Lung (tissue), 11 donors: ENCODE measurements at regions not wholly inside any gene's neighbourhood (a gene's known extent, or its start where the extent isn't known, plus 50 kb on each side); places are given as distances from the start of the nearest gene placed in this dataset.

Experiments used
- ATAC-seq: fragments of 200-7000 bp; cut with Tn5 transposase; one replicate; pipeline ENCODE4 v1.9.1; 2020; ENCODE audit warnings: moderate number of reproducible peaks; ENCODE audit not compliant: insufficient read depth, low FRiP score
- DNase-seq, 3 donors: peaks; one replicate each; pipeline ENCODE4 v3.0.0-alpha.2; 2013 to 2017
- H3K27ac ChIP-seq, 2 donors: one replicate each; pipeline ENCODE4 v1.5.1; 2013; ENCODE audit warnings: mild to moderate bottlenecking in 2 of 2, moderate library complexity in 2 of 2, control low read depth in 1 of 2, inconsistent platforms in 1 of 2, low read depth in 1 of 2, low read length in 1 of 2
- H3K27me3 ChIP-seq, 3 donors: one replicate each; pipeline ENCODE4 v1.5.1; 2013; ENCODE audit warnings: low read length in 2 of 3; ENCODE audit not compliant: control insufficient read depth in 3 of 3, insufficient read depth in 3 of 3
- H3K36me3 ChIP-seq, 4 donors: one replicate each; pipeline ENCODE4 v1.5.1; 2013; ENCODE audit warnings: low read length in 4 of 4, mild to moderate bottlenecking in 1 of 4, moderate library complexity in 1 of 4; ENCODE audit not compliant: control insufficient read depth in 4 of 4, insufficient read depth in 4 of 4
- H3K4me1 ChIP-seq, 5 donors: one replicate each; pipeline ENCODE4 v1.5.1; 2013; ENCODE audit warnings: low read length in 5 of 5, mild to moderate bottlenecking in 2 of 5, moderate library complexity in 1 of 5; ENCODE audit not compliant: control insufficient read depth in 5 of 5, insufficient read depth in 5 of 5
- H3K4me3 ChIP-seq: one replicate; pipeline ENCODE4 v1.5.1; 2013; ENCODE audit warnings: mild to moderate bottlenecking, control low read depth, moderate library complexity
- H3K9ac ChIP-seq, 2 donors: one replicate each; pipeline ENCODE4 v1.5.1; 2013; ENCODE audit warnings: low read length in 2 of 2, control low read depth in 1 of 2; ENCODE audit not compliant: insufficient read depth in 1 of 2
- H3K9me3 ChIP-seq, 4 donors: one replicate each; pipeline ENCODE4 v1.5.1; 2013; ENCODE audit warnings: low read length in 3 of 4, mild to moderate bottlenecking in 1 of 4, moderate library complexity in 1 of 4; ENCODE audit not compliant: control insufficient read depth in 4 of 4, insufficient read depth in 3 of 4
- CTCF ChIP-seq: IDR thresholded peaks from 2 replicates; pipeline ENCODE4 v1.5.1; 2012; ENCODE audit warnings: mild to moderate bottlenecking; ENCODE audit errors: control extremely low read depth, extremely low read depth
- WGBS, 2 donors: extraction: QIAGEN DNeasy Blood & Tissue Kit; methylation state at CpG; one replicate each; pipeline ENCODE4 v1.1.7; 2013; 5-methylcytosine and 5-hydroxymethylcytosine counted together
- donor health status: control.
- donor health status: control.
- donor health status: Bipolar disorder and iron deficiency.
- donor health status: healthy.
- donor health status: DM: yes; HTN: yes; CAD: no.

- no peaks in the 10 kb centered on the region for H3K9me3 ChIP-seq
- H3K27me3 ChIP-seq = no peaks in the 10 kb centered on the region
- no peak overlapping the region for H3K4me3 ChIP-seq
- no peaks in the 10 kb centered on the region for H3K4me1 ChIP-seq
- H3K27ac ChIP-seq = no peak overlapping the region
- no peak for DNase-seq
- TF ChIP-seq CTCF = no peak
- H3K9ac ChIP-seq = no peak overlapping the region
- no peaks in the 10 kb centered on the region for H3K36me3 ChIP-seq
- no peak for ATAC-seq
- 23 to 30% methylated on average over 2 of the region's 2 CpGs for WGBS, 2 donors
Observed at GRCh38 chr9:102587281-102587680, 407.9 kb upstream of the CYLC2 start.

GRCh38 chr9:102569436-102569835 lies 425.7 kb upstream of the CYLC2 start:
- ATAC-seq (peak; percentile 2), DNase-seq (no peak)
- no peaks in the 10 kb centered on the region for H3K27me3 ChIP-seq
- no peak overlapping the region for H3K9ac ChIP-seq
- TF ChIP-seq CTCF = no peak
- H3K27ac ChIP-seq = no peak overlapping the region
- H3K4me1 ChIP-seq = no peaks in the 10 kb centered on the region
- no peaks in the 10 kb centered on the region for H3K36me3 ChIP-seq
- H3K4me3 ChIP-seq = no peak overlapping the region
- H3K9me3 ChIP-seq = no peaks in the 10 kb centered on the region
- WGBS, 2 donors = 90 to 92% methylated on average over 3 of the region's 3 CpGs

GRCh38 chr9:102551346-102551745 lies 443.8 kb upstream of the CYLC2 start:
- DNase-seq (no peak), ATAC-seq (no peak)
- no peak for TF ChIP-seq CTCF
- Histone ChIP-seq H3K4me3 (no peak overlapping the region), H3K9me3 (peaks cover 0 to 9% (median 4%) of the 10 kb centered on the region in 4 donors), H3K36me3 (no peaks in the 10 kb centered on the region), H3K4me1 (no peaks in the 10 kb centered on the region), H3K27ac (no peak overlapping the region), H3K9ac (no peak overlapping the region), H3K27me3 (no peaks in the 10 kb centered on the region)
- WGBS, 2 donors = 89 to 94% methylated on average over 1 of the region's 1 CpG

GRCh38 chr9:102550886-102551285 lies 444.2 kb upstream of the CYLC2 start:
- TF ChIP-seq CTCF = no peak

More at GRCh38 chr9:102550886-102551285, 444.2 kb upstream of the CYLC2 start:
- 90 to 92% methylated on average over 3 of the region's 3 CpGs for WGBS, 2 donors
- Histone ChIP-seq H3K27me3 (no peaks in the 10 kb centered on the region), H3K9ac (no peak overlapping the region), H3K4me1 (no peaks in the 10 kb centered on the region), H3K27ac (no peak overlapping the region), H3K36me3 (no peaks in the 10 kb centered on the region), H3K9me3 (peaks cover 0 to 9% (median 4%) of the 10 kb centered on the region in 4 donors), H3K4me3 (no peak overlapping the region)
- no peak for ATAC-seq
- no peak for DNase-seq
